ENCODE measurements at regions not wholly inside any gene's neighbourhood (a gene's known extent, or its start where the extent isn't known, plus 50 kb on each side); places are given as distances from the start of the nearest gene placed in this dataset.
"Not testable (repeated sequence)": the region's sequence is repeated elsewhere in the genome, so short reads cannot be mapped to it uniquely, and the experiment has no call there.

DNA sequence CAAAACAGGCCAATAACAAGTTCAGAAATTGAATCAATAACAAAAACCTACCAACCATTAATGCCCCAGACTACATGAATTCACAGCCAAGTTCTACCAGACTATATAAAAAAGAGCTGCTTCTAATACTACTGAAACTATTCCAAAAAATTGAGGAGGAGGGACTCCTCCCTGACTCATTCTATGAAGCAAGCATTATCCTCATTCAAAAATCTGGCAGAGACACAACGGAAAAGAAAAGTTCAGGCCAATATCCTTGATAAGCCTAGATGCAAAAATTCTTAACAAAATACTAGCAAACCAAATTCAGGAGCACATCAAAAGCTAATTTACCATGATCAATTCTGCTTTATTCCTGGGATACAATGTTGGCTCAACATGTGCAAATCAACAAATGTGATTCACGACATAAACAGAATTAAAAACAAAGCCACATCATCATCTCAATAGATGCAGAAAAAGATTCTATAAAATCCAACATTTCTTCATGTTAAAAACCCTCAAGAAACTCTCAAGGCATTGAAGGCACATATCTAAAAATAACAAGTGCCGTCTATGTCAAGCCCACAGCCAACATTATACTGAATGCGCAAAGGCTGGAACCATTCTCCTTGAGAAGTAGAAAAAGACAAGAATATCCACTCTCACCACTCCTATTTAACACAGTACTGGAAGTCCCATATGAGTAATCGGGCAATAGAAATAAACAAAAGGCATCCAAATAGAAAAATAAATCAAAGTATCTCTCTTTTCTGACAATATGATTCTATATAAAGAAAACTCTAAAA is 573.6 kb upstream of the GRM7 start:
- CTCF ChIA-PET: no interaction called here

DNA sequence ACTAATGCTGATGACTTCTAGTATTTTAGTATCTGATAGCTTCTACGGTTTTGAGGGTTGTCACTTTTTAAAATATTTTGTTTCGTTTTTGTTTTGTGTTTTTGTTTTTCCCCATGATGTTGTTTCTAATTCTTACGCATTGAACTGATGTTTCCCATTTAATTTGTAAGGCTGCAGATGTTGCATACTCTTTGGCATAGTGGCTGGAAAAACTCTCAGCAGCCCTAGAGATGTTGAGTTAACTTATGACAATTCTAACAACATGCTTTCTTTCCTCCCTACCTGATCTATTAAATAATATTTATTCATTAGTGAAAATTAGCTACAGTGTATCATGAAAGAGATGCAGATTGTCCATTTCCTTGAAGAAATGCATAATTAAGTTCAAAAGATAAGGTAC is 559.3 kb upstream of the GRM7 start:
- ChIA-PET CTCF (no interaction called here), POLR2A (no interaction called here)

More for the DNA sequence above, 573.6 kb upstream of the GRM7 start:
- POLR2A ChIA-PET: no interaction called here

DNA sequence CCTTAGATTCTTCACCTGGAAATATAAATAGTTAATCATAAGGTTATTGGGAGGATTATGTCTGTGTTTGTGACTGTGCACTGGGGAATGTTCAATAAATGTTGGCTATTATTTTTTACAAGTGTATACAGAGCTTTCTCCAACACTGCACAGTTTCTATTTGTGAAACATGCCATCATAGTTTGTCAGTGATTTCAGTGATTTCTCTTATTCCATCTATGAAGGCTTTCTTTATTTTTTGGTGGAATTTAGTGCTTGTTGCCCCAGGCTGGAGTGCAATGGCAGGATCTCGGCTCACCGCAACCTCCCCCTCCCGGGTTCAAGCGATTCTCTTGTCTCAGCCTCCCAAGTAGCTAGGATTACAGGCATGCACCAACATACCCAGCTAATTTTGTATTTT is 545.0 kb upstream of the GRM7 start:
- ChIA-PET CTCF (no interaction called here), POLR2A (no interaction called here)

DNA sequence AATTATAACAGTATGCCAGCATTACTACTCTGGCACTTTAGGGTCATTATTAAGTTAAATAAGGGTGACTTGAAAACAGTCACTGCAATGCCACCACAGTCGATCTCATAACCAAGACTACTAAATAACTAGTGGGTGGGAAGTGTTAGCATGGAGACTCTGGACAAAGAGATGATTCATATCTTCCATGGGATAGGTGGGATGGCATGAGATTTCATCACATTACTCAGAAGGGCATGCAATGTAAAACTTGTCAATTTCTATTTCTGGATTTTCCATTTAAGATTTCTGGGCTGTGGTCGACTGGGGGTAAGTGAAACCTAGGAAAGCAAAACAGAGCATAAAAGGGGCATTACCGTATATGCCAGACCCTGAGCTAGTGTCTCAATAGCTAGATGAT is 538.9 kb upstream of the GRM7 start:
- ChIA-PET POLR2A (no interaction called here), CTCF (no interaction called here)

DNA sequence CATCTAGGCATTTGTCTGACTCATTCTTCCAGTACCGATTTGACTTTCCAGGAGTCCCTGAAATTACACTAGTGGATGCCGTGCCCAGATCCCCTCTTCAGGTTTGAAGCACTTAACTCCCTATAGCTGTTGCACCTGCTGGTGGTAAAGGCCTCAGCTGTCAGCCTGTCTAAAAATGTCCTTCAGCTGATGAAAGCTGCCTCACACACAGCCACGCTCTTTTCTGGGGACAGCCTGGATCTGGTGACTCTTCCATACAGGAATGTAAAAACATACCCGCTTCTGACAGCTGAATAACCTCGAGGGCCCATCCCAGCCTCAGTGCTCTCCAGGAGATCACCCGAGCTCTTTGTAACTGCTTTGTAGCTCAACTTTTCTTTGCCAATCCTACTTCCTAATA is 534.1 kb upstream of the GRM7 start:
- CTCF ChIA-PET: no interaction called here

DNA sequence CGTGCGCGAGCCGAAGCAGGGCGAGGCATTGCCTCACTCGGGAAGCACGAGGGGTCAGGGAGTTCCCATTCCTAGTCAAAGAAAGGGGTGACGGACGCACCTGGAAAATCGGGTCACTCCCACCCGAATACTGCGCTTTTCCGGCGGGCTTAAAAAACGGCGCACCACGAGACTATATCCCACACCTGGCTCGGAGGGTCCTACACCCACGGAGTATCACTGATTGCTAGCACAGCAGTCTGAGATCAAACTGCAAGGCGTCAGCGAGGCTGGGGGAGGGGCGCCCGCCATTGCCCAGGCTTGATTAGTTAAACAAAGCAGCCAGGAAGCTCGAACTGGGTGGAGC is 520.0 kb upstream of the GRM7 start:
- CTCF ChIA-PET: not testable (repeated sequence)

More for the DNA sequence above, 534.1 kb upstream of the GRM7 start:
- POLR2A ChIA-PET: no interaction called here

DNA sequence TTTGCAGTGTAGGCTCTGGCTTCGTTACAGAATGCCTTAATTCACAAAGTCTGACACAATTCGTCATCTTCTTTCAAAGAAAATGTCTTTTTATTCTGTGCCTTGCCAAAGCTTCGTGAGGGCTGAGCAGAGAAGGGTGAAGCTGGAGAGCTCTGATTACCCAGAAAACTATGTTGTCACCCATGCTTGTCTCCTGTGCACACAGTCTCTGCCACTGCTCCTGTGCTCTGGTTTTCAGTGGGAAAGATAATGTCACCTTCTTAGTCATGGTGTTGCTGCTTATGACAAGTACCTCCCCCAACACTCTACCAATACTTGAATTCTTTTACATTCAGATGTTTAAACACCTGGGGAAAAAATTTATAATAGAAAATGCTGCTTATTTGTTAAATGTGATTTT is 509.2 kb upstream of the GRM7 start:
- ChIA-PET CTCF (no interaction called here), POLR2A (no interaction called here)

More for the DNA sequence above, 520.0 kb upstream of the GRM7 start:
- POLR2A ChIA-PET: not testable (repeated sequence)

DNA sequence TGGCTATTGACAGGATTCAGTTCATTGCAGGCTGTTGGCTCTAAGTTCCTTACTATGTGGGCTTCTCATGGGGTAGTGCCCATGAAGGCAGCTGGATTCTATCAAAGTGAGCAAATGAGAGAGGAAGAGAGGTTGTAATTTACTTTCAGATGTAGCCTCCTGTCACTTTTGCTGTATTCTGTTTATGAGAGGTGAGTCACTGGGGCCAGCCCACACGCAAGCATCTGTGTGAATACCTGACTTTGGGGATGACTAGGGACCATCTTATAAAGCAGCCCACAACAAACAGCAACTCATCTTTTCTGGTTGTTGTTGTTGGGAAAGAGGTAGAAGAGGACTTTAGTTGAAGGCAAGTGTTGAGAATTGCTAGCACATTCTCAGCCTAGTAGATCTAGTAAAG is 506.3 kb upstream of the GRM7 start:
- ChIA-PET CTCF (no interaction called here), POLR2A (no interaction called here)

DNA sequence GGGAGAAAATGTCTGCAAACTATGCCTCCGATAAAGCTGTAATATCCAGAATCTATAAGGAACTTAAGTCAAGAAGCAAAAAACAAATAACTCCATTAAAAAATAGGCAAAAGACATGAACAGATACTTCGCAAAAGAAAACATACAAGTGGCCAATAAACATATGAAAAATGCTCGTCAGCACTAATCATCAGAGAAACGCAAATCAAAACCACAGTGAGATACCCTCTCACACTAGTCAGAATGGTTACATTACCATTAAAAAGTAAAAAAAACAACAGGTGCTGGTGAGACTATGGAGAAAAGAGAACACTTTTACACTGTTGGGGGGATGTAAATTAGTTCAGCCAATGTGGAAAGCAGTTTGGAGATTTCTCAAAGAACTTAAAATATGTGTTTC is 498.5 kb upstream of the GRM7 start:
- CTCF ChIA-PET: no interaction called here
- POLR2A ChIA-PET: no interaction called here

DNA sequence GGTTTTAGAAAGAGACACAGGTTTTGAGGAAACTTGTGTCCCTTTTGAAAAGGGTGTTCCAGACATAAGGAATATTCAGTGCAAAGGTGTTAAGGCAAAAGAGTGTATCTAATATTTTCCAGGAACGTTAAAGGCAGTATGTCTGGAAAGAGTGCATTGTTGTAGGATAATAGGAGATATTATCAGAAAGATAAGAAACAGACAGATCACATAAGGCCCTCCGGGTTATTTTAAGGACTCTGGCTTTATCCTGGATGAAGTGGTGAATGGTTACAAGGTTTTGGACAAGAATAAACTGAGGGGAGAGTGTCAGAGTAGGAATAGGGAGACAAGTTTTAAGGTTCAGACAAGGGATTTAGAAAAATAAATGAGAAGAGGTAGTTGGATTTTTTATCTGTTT is 493.7 kb upstream of the GRM7 start:
- CTCF ChIA-PET: no interaction called here
- POLR2A ChIA-PET: no interaction called here

DNA sequence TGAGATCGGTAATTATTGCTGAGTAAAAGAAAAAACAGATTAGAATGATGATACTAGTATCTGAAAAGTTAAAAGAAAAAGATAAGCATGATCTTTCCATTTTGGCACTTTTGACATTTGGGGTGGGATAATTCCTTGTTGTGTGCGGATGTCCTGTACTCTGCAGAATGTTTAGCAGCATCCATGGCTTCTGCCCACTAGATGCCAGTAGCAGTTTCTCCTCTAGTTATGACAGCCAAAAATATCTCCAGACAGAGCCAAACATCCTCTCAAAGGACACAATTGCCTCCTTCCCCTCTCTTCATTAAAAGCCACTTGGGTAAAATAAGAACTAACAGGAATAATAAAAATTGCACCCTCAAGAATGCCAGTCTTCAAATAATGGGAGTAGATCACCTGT is 468.8 kb upstream of the GRM7 start:
- ChIA-PET CTCF (no interaction called here), POLR2A (no interaction called here)

DNA sequence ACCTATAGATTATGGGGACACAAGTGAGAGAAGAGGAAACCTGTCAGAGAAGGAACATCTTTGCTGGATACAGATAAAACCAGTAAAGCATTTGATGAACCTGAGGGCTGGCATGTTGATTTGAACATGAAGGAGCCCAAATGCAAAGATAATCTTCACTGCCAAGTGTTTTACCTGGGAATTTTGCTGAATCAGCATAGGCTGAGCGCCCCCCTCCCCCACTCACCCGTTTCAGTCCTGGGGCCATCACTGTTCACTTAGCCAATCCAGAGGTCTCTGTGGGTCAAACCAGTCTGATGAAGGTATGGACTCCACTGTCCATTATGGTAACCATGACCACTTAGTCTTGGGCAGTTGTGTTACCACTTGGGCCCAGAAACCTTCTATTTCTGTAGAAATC is 466.0 kb upstream of the GRM7 start:
- POLR2A ChIA-PET: no interaction called here

DNA sequence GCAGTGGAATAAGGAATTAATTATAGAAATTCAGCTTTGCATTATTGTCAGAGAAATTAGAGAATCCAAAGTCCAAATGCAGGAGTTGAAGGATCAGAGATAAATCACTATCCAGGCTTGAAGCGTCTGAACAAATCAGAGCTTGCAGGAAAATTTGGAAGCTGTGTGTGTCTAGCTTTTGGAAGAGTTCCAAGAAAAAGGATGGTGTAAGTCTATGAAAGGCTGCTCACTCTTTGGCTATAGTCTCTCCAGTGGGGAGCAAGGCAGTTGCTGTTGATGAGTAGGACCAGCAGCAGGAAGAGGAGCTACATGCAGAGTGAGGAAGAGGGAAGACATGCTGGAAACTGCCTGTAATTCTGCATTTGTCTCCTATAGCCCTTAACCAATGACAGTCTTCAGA is 464.3 kb upstream of the GRM7 start:
- POLR2A ChIA-PET: no interaction called here
- CTCF ChIA-PET: no interaction called here

More for the DNA sequence above, 466.0 kb upstream of the GRM7 start:
- CTCF ChIA-PET: no interaction called here

DNA sequence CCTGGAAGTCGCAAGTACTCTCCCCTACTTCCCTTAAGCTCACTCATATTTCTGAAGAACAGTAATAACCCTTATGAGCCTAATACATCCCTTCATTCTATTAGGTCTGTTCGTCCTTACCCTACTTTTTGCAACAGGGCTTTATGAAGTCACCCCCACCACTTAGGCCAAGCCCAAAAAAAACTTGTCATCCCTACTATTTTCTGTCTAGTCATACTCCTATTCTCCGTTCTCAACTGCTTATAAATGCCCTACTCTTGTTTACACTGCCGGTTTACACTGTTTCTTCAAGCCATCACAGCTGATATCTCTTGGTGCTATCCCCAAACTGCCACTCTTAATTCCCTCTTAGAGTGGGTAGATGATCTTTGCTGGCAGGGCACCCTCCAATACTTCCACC is 458.2 kb upstream of the GRM7 start:
- CTCF ChIA-PET, POLR2A ChIA-PET: not testable (repeated sequence)

DNA sequence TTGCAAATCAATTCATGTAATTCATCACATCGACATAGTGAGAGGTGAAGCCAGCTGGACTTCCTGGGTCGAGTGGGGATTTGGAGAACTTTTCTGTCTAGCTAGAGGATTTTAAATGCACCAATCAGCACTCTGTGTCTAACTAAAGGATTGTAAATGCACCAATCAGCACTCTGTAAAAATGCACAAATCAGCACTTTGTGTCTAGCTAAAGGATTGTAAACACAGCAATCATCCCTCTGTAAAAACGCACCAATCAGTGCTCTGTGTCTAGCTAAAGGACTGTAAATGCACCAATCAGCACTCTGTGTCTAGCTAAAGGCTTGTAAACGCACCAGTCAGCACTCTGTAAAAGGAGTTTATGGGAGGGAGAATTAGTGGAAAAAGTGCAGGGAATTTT is 454.0 kb upstream of the GRM7 start:
- CTCF ChIA-PET, POLR2A ChIA-PET: not testable (repeated sequence)

DNA sequence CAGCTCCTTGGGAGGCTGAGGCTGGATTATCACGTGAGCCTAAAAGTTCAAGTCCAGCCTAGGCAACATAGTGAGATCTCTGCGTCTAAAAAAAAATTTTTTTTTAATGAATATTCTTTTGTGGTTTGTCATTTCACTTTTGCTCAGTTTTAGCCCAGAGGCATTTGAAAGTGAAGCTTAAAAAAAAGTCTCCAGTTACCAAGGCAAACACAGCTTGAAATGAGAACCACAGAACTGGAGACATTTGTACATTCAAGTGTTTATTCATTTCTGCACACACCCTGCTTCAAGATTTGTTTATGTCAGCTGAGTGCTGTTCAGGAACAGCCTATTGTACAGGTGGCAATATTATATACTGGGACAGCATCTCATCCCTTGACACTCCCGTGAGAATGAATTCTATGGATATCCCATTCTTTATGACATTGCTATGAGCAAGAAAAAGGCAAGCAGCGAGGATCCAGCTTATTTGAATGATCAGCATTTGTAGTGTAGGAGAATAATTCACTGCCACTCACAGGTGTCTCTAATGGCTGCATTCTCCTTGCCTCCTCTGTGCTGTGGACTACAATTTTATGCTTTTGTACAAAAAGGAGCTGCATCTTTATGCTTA is 444.8 kb upstream of the GRM7 start:
- CTCF ChIA-PET: no interaction called here
- POLR2A ChIA-PET: no interaction called here

DNA sequence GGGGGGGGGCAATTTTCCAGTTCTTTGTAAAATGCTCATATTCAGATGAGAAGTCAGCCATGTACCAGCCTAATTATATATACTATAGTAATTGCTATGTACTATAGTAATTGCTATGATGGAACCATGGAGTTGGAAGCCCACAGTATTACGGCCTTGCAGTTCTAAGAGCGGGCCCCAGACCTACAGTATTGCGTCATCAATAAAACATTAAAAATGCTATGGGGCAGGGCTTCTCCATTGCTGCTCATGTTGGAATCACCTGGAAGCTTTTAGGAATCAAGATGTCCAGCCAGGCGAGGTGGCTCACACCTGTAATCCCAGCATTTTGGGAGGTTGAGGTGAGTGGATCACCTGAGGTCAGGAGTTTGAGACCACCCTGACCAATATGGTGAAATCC is 443.7 kb upstream of the GRM7 start:
- POLR2A ChIA-PET: interaction anchor here (0.6 kb wide), 1 partner anchor 1140 kb away, joined by 3 read pairs; no protein-coding TSS in a partner anchor
- CTCF ChIA-PET: interaction anchor here (0.6 kb wide), 1 partner anchor 819 kb away, joined by 3 read pairs; no protein-coding TSS in a partner anchor

DNA sequence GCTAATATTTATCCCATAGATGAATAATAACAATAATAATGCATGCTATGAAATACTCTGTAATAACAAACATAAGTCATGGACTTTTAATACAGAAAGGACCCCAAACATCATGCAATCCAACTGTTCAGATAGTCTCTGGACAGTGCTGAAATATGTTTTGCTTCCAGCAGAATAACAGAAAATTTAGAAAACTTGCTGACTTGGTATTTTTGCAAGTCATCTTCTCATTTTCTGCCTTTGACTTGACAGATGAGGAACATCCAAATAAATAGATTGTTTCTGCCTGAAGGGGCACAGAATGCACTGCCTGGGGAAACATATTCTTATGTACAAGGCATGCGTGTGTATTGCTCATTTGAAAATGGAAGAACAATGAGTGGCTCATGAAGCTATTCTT is 442.4 kb upstream of the GRM7 start:
- CTCF ChIA-PET: no interaction called here
- POLR2A ChIA-PET: no interaction called here

DNA sequence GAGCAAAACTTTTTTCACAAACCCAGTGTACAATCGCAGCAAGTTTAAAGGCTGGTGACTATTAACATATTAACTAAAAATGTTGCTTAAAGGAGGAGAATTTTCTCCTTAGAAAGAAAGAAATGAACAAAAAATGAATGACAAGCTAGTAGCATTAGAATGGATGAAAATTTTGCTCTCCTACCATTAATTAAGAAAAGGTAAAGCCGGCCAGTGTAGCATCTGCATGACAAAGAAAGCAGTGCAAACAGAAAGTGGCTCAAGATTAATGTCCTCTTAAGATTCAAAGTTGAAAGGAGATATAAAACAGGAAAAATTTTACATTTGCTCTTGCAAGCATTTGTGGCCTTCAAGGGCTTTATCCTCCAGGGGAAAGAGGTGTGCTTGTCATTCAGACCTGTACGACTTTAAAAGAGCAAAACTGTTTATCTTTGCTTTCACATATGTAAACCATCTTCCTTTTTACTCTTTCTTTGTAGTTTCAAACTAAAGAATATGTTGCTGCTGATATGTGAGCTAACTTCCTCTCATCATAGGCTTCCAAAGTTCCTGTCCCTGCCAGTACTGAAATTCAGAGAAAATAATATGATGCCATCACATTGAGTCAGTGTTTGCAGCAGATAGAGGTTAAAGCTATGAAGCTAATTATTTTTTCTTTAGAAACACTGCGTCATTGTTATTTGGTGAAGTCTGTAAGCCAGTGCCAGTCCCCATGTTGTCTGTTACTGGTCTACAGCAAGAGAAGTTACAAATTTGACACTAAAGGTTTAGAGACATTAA is 439.1 kb upstream of the GRM7 start:
- ChIA-PET CTCF (no interaction called here), POLR2A (no interaction called here)

DNA sequence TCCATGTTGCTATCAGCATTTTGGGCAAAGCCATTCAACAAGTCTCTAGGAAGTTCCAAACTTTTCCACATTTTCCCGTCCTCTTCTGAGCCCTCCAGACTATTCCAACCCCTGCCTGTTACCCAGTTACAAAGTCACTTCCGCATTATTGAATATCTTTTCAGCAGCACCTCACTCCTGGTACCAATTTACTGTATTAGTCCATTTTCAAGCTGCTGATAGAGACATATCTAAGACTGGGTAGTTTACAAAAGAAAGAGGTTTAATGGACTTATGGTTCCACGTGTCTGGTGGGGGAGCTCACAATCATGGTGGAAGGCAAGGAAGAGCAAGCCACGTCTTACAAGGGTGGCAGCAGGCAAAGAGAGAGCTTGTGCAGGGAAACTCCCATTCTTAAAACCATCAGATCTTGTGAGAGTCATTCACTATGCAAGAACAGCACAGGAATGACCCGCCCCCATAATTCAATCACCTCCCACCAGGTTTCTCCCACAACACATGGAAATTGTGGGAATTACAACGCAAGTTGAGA is 435.6 kb upstream of the GRM7 start:
- ChIA-PET POLR2A (no interaction called here), CTCF (no interaction called here)

DNA sequence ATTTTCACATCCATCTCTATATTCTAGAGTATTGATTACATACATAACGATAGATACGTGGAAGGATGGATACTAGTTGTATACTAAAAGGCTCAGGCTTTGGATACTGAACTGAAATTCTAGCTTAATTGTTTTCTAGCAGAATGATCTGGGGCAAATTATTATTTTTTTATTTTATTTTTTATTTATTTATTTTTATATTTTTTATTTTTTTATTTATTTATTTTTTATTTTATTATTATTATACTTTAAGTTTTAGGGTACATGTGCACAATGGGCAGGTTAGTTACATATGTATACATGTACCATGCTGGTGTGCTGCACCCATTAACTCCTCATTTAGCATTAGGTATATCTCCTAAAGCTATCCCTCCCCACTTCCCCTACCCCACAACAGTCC is 432.6 kb upstream of the GRM7 start:
- POLR2A ChIA-PET, CTCF ChIA-PET: not testable (repeated sequence)

Data from activated CD8-positive, alpha-beta memory T cell treated with anti-CD3 and anti-CD28 coated beads for 36 hours (primary cell).